GM12878 (cell line): ENCODE measurements at regions not wholly inside any gene's neighbourhood (a gene's known extent, or its start where the extent isn't known, plus 50 kb on each side); places are given as distances from the start of the nearest gene placed in this dataset.

ENCODE experiments used
- BHLHE40 ChIP-seq, 2 experiments: fragments of 450-650 bp in 1 of 2; IDR thresholded peaks; 2 replicates each; pipeline ENCODE4 v1.6.1; 2011 to 2017; ENCODE audit warnings: low read depth in 2 of 2, borderline replicate concordance in 1 of 2, improper control_type of control experiment in 1 of 2, low read length in 1 of 2, mild to moderate bottlenecking in 1 of 2
- CEBPB ChIP-seq, 2 experiments: fragments of 150-350 bp in 1 of 2; IDR thresholded peaks; 2 replicates each; pipeline ENCODE4 v1.6.1; 2012 to 2014; ENCODE audit warnings: low read depth in 2 of 2, low read length in 2 of 2, borderline replicate concordance in 1 of 2, inconsistent platforms in 1 of 2
- CREB1 ChIP-seq: IDR thresholded peaks from 2 replicates; pipeline ENCODE4 v1.6.1; 2012; ENCODE audit warnings: low read depth, mild to moderate bottlenecking, inconsistent platforms
- JUND ChIP-seq: IDR thresholded peaks from 2 replicates; pipeline ENCODE4 v1.6.1; 2012; ENCODE audit warnings: low read depth, mild to moderate bottlenecking, low read length, improper control_type of control experiment, moderate library complexity
- POLR2AphosphoS5 ChIP-seq: IDR thresholded peaks from 2 replicates; pipeline ENCODE4 v1.6.1; 2011; ENCODE audit warnings: mild to moderate bottlenecking, low read length, inconsistent platforms
- RAD21 ChIP-seq: IDR thresholded peaks from 2 replicates; pipeline ENCODE4 v1.6.1; 2011; ENCODE audit warnings: mild to moderate bottlenecking, low read depth, low read length, moderate library complexity; ENCODE audit not compliant: insufficient read depth
- SIX5 ChIP-seq: IDR thresholded peaks from 2 replicates; pipeline ENCODE4 v1.6.1; 2011; ENCODE audit warnings: mild to moderate bottlenecking, low read depth, low read length, moderate library complexity; ENCODE audit not compliant: severe bottlenecking
- TAF1 ChIP-seq: IDR thresholded peaks from 2 replicates; pipeline ENCODE4 v1.6.1; 2011; ENCODE audit warnings: mild to moderate bottlenecking, low read depth, low read length, borderline replicate concordance
- TARDBP ChIP-seq: IDR thresholded peaks from 2 replicates; pipeline ENCODE4 v1.6.1; 2016; ENCODE audit warnings: borderline replicate concordance
- ZNF24 ChIP-seq: fragments of 450-650 bp; IDR thresholded peaks from 2 replicates; pipeline ENCODE4 v1.6.1; 2017; ENCODE audit warnings: antibody characterized with exemption, mild to moderate bottlenecking
- TF ChIP-seq, protein P1 (sequence below), 3 experiments: IDR thresholded peaks in 2 of 3; conservative IDR thresholded peaks in 1 of 3; 2 replicates each; pipeline ENCODE4 v1.5.1; 2011; ENCODE audit warnings: low read depth in 3 of 3, low read length in 3 of 3, mild to moderate bottlenecking in 3 of 3, control low read depth in 2 of 3, moderate library complexity in 2 of 3, inconsistent platforms in 1 of 3, mixed read lengths in 1 of 3; ENCODE audit not compliant: control insufficient read depth in 2 of 3, insufficient read depth in 1 of 3; ENCODE audit errors: extremely low read depth in 1 of 3

DNA sequence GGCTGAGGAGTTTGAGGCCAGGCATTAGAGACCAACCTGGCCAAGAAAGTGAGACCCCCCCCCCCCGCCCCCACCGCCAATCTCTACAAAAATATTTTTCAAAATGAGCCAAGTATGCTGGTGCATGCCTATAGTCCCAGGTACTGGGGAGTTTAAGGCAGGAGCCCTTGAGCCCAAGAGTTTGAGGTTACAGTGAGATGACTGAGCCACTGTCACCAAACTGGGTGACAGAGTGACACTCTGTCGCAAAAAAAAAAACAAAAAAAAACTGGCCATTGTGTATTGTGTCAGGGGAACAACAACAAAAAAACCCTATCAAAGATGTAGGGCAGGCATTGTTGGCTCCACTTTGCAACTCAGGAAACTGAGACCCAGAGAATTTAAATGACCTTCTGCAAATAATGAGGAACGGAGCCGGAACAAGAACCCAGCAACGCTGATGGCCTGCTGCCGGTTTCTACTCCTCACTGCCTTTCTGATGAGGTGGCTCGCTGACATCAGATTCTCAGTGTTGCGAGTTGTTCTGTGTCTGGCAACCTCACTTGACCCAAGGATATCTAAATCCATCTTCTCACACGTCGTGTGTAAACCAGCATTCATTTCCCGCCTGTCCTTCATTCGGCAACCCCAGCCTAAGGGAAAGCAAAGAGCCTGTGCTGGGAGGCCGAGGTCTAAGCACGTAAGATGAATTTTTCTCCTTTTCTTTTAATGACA lies 195.2 kb upstream of the CRY1 start:
- TF ChIP-seq JUND (no peak), ZNF24 (no peak), RAD21 (no peak), CEBPB (IDR thresholded peaks at IDR 0.05; ENCODE audit: borderline replicate concordance in 1 of 2, low read depth in 2 of 2, low read length in 2 of 2) (no peak), TARDBP (no peak), BHLHE40 (IDR thresholded peaks at IDR 0.05; ENCODE audit: borderline replicate concordance in 1 of 2, low read depth in 2 of 2, low read length in 1 of 2) (no peak), TAF1 (no peak), POLR2AphosphoS5 (no peak), CREB1 (no peak), SIX5 (no peak)
- TF ChIP-seq, protein P1, sequence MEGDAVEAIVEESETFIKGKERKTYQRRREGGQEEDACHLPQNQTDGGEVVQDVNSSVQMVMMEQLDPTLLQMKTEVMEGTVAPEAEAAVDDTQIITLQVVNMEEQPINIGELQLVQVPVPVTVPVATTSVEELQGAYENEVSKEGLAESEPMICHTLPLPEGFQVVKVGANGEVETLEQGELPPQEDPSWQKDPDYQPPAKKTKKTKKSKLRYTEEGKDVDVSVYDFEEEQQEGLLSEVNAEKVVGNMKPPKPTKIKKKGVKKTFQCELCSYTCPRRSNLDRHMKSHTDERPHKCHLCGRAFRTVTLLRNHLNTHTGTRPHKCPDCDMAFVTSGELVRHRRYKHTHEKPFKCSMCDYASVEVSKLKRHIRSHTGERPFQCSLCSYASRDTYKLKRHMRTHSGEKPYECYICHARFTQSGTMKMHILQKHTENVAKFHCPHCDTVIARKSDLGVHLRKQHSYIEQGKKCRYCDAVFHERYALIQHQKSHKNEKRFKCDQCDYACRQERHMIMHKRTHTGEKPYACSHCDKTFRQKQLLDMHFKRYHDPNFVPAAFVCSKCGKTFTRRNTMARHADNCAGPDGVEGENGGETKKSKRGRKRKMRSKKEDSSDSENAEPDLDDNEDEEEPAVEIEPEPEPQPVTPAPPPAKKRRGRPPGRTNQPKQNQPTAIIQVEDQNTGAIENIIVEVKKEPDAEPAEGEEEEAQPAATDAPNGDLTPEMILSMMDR (IDR thresholded peaks at IDR 0.05 in 2 of 3, conservative IDR thresholded peaks at IDR 0.05 in 1 of 3; ENCODE audit: control insufficient read depth in 2 of 3, extremely low read depth in 1 of 3, insufficient read depth in 1 of 3, low read depth in 3 of 3, low read length in 3 of 3): no peak
